Tibial nerve (tissue), 4 donors: ENCODE measurements at regions not wholly inside any gene's neighbourhood (a gene's known extent, or its start where the extent isn't known, plus 50 kb on each side); places are given as distances from the start of the nearest gene placed in this dataset.

Source experiments
- DNase-seq, 2 donors: peaks; one replicate each; pipeline ENCODE4 v3.0.0-alpha.2; 2019; ENCODE audit warnings: low spot score in 2 of 2
- H3K27ac ChIP-seq, 4 donors: fragments of 200-600 bp; sonication (generic) in 3 of 4; one replicate each; pipeline ENCODE4 v1.5.1; 2017 to 2019; ENCODE audit warnings: mild to moderate bottlenecking in 1 of 4
- H3K27me3 ChIP-seq, 2 donors: fragments of 200-600 bp; sonication (generic) in 1 of 2; one replicate each; pipeline versions ENCODE4 v1.5.1 to v1.6.0; 2017 to 2019
- H3K36me3 ChIP-seq, 3 donors: fragments of 200-600 bp; sonication (generic); one replicate each; pipeline ENCODE4 v1.5.1; 2018 to 2019
- H3K4me1 ChIP-seq, 4 donors: fragments of 200-600 bp; sonication (generic) in 3 of 4; one replicate each; pipeline ENCODE4 v1.5.1; 2017 to 2019
- H3K4me3 ChIP-seq, 4 donors: fragments of 200-600 bp; sonication (generic) in 3 of 4; one replicate each; pipeline ENCODE4 v1.5.1; 2017 to 2019; ENCODE audit warnings: mild to moderate bottlenecking in 1 of 4, moderate library complexity in 1 of 4
- H3K9me3 ChIP-seq, 4 donors: fragments of 200-600 bp; sonication (generic) in 3 of 4; one replicate each; pipeline ENCODE4 v1.5.1; 2017 to 2019
- CTCF ChIP-seq, 5 experiments: fragments of 200-600 bp in 3 of 5; fragments of 450-650 bp in 2 of 5; sonication (generic) in 3 of 5; IDR thresholded peaks; one replicate each; pipeline ENCODE4 v1.5.1; 2016 to 2019; ENCODE audit warnings: antibody characterized with exemption in 5 of 5, mild to moderate bottlenecking in 3 of 5, moderate library complexity in 2 of 5
- EP300 ChIP-seq, 2 donors: sonication (generic); formaldehyde crosslinking; IDR thresholded peaks; one replicate each; pipeline ENCODE4 v1.6.1; 2017; ENCODE audit warnings: antibody characterized with exemption in 2 of 2, mild to moderate bottlenecking in 1 of 2
- POLR2A ChIP-seq, 2 donors: fragments of 450-650 bp; IDR thresholded peaks; one replicate each; pipeline ENCODE4 v1.6.1; 2017; ENCODE audit warnings: antibody characterized with exemption in 2 of 2, mild to moderate bottlenecking in 2 of 2, moderate library complexity in 2 of 2
- WGBS, 2 donors: methylation state at CpG; one replicate each; pipeline ENCODE4 v1.1.5; 2018; 5-methylcytosine and 5-hydroxymethylcytosine counted together

- Histone ChIP-seq H3K27me3 (no peaks in the 10 kb centered on the region), H3K27ac (no peak overlapping the region), H3K4me1 (no peaks in the 10 kb centered on the region), H3K9me3 (no peaks in the 10 kb centered on the region), H3K4me3 (no peak overlapping the region), H3K36me3 (no peaks in the 10 kb centered on the region)
- DNase-seq: no peak
- WGBS, 2 donors: 81 to 82% methylated on average over 2 of the region's 2 CpGs
- TF ChIP-seq CTCF (IDR thresholded peaks at IDR 0.05) (no peak), EP300 (IDR thresholded peaks at IDR 0.05) (no peak), POLR2A (IDR thresholded peaks at IDR 0.05) (no peak)
Measured at GRCh38 chr1:115910231-115910630, 66.1 kb upstream of the SLC22A15 start.

GRCh38 chr1:115911294-115911693, 65.0 kb upstream of the SLC22A15 start:
- TF ChIP-seq POLR2A (IDR thresholded peaks at IDR 0.05) (no peak), CTCF (IDR thresholded peaks at IDR 0.05) (no peak), EP300 (IDR thresholded peaks at IDR 0.05) (no peak)
- H3K4me3 ChIP-seq: no peak overlapping the region
- H3K27ac ChIP-seq: no peak overlapping the region
- no peaks in the 10 kb centered on the region for H3K9me3 ChIP-seq
- no peaks in the 10 kb centered on the region for H3K36me3 ChIP-seq
- no peaks in the 10 kb centered on the region for H3K27me3 ChIP-seq
- 53 to 63% methylated on average over 2 of the region's 2 CpGs for WGBS, 2 donors
- no peaks in the 10 kb centered on the region for H3K4me1 ChIP-seq
- no peak for DNase-seq

GRCh38 chr1:115912116-115912515, 64.2 kb upstream of the SLC22A15 start:
- DNase-seq: no peak
- no peak for TF ChIP-seq POLR2A (IDR thresholded peaks at IDR 0.05)
- TF ChIP-seq CTCF (IDR thresholded peaks at IDR 0.05): no peak
- TF ChIP-seq EP300 (IDR thresholded peaks at IDR 0.05): no peak
- H3K27me3 ChIP-seq: no peaks in the 10 kb centered on the region
- 38% methylated on average over 3 of the region's 3 CpGs for WGBS, 2 donors
- H3K4me1 ChIP-seq: no peaks in the 10 kb centered on the region
- H3K27ac ChIP-seq: no peak overlapping the region
- no peaks in the 10 kb centered on the region for H3K9me3 ChIP-seq
- no peak overlapping the region for H3K4me3 ChIP-seq
- H3K36me3 ChIP-seq: no peaks in the 10 kb centered on the region

- Histone ChIP-seq H3K4me3 (no peak overlapping the region), H3K36me3 (no peaks in the 10 kb centered on the region), H3K27ac (no peak overlapping the region), H3K4me1 (no peaks in the 10 kb centered on the region), H3K9me3 (no peaks in the 10 kb centered on the region), H3K27me3 (no peaks in the 10 kb centered on the region)
- 45 to 56% methylated on average over 6 of the region's 6 CpGs for WGBS, 2 donors
- no peak for DNase-seq
- TF ChIP-seq POLR2A (IDR thresholded peaks at IDR 0.05): no peak
- no peak for TF ChIP-seq EP300 (IDR thresholded peaks at IDR 0.05)
- no peak for TF ChIP-seq CTCF (IDR thresholded peaks at IDR 0.05)
Measured at GRCh38 chr1:115922801-115923200, 53.5 kb upstream of the SLC22A15 start.

- DNase-seq: no peak
- Histone ChIP-seq H3K27me3 (no peaks in the 10 kb centered on the region), H3K4me3 (no peak overlapping the region), H3K4me1 (peaks cover 0 to 4% (median 0%) of the 10 kb centered on the region in 4 donors), H3K9me3 (no peaks in the 10 kb centered on the region), H3K27ac (no peak overlapping the region), H3K36me3 (no peaks in the 10 kb centered on the region)
- 47% methylated on average over 5 of the region's 5 CpGs for WGBS, 2 donors
- no peak for TF ChIP-seq EP300 (IDR thresholded peaks at IDR 0.05)
- no peak for TF ChIP-seq CTCF (IDR thresholded peaks at IDR 0.05)
- no peak for TF ChIP-seq POLR2A (IDR thresholded peaks at IDR 0.05)
Measured at GRCh38 chr1:115924770-115925169, 51.5 kb upstream of the SLC22A15 start.
